B cell (primary cell): ENCODE measurements at regions not wholly inside any gene's neighbourhood (a gene's known extent, or its start where the extent isn't known, plus 50 kb on each side); places are given as distances from the start of the nearest gene placed in this dataset.

Experiments
- ATAC-seq: fragments of 200-7000 bp; cut with Tn5 transposase; one replicate; pipeline ENCODE4 v1.10.0; 2021; ENCODE audit warnings: low read depth, mild to moderate bottlenecking, moderate number of reproducible peaks, moderate library complexity
- CTCF ChIA-PET: fragments of 350-600 bp; sonication (Branson Sonifier 250); formaldehyde crosslinking; loops from one replicate; lab custom pipeline; 2021; ENCODE audit warnings: antibody characterized with exemption, inconsistent platforms; lab: Charles Lee
- POLR2A ChIA-PET: fragments of 350-600 bp; sonication (Branson Sonifier 250); formaldehyde crosslinking; loops from one replicate; lab custom pipeline; 2021; ENCODE audit warnings: antibody characterized with exemption; lab: Charles Lee
- DNase-seq: peaks from one replicate; pipeline ENCODE4 v3.0.0; 2013
- H2AFZ ChIP-seq: 2 replicates; pipeline ENCODE4 v1.6.1; 2012; ENCODE audit warnings: mild to moderate bottlenecking, low read depth, low read length; ENCODE audit not compliant: insufficient read depth, poor library complexity, severe bottlenecking
- H3K27ac ChIP-seq, 2 donors: 1 replicate in 1 of 2; 2 replicates in 1 of 2; pipeline ENCODE4 v1.5.1; 2012 to 2013; ENCODE audit warnings: low read length in 2 of 2, mild to moderate bottlenecking in 2 of 2, moderate library complexity in 1 of 2
- H3K27me3 ChIP-seq, 4 experiments: fragments of 200-600 bp in 1 of 4; sonication (generic) in 1 of 4; replicated peaks in 1 of 4; 1 replicate in 2 of 4; 2 replicates in 2 of 4; pipeline versions ENCODE4 v1.6.1 to v1.7.0; 2013 to 2016; ENCODE audit warnings: low read length in 3 of 4, mild to moderate bottlenecking in 2 of 4, mixed read lengths in 1 of 4, moderate library complexity in 1 of 4; ENCODE audit not compliant: insufficient read depth in 4 of 4, control insufficient read depth in 3 of 4; ENCODE audit errors: control extremely low read depth in 1 of 4
- H3K36me3 ChIP-seq, 2 experiments: replicated peaks in 1 of 2; 1 replicate in 1 of 2; 2 replicates in 1 of 2; pipeline versions ENCODE4 v1.6.1 to v1.7.1; 2013; ENCODE audit warnings: low read length in 1 of 2; ENCODE audit not compliant: insufficient read depth in 2 of 2, control insufficient read depth in 1 of 2; ENCODE audit errors: control extremely low read depth in 1 of 2, extremely low read depth in 1 of 2
- H3K4me1 ChIP-seq, 2 donors: fragments of 200-600 bp in 1 of 2; sonication (generic) in 1 of 2; 1 replicate in 1 of 2; 2 replicates in 1 of 2; pipeline versions ENCODE4 v1.5.1 to v1.6.1; 2013 to 2017; ENCODE audit warnings: low read length in 2 of 2; ENCODE audit not compliant: control insufficient read depth in 2 of 2, insufficient read depth in 2 of 2
- H3K4me2 ChIP-seq: replicated peaks from 2 replicates; pipeline ENCODE3; 2012; ENCODE audit warnings: mild to moderate bottlenecking, low read depth, low read length; ENCODE audit not compliant: poor library complexity, severe bottlenecking
- H3K4me3 ChIP-seq, 5 experiments: fragments of 200-600 bp in 1 of 5; sonication (generic) in 1 of 5; 1 replicate in 3 of 5; 2 replicates in 2 of 5; pipeline versions ENCODE4 v1.5.1 to v1.7.0; 2011 to 2016; ENCODE audit warnings: low read length in 4 of 5, mild to moderate bottlenecking in 4 of 5, low read depth in 2 of 5, control low read depth in 1 of 5, moderate library complexity in 1 of 5; ENCODE audit not compliant: insufficient read depth in 1 of 5; ENCODE audit errors: control extremely low read depth in 1 of 5, extremely low read depth in 1 of 5
- H3K79me2 ChIP-seq: fragments of 200-600 bp; sonication (generic); one replicate; pipeline ENCODE4 v1.6.0; 2016; ENCODE audit warnings: low read length; ENCODE audit not compliant: control insufficient read depth, insufficient read depth
- H3K9ac ChIP-seq: fragments of 200-600 bp; sonication (generic); 2 replicates; pipeline ENCODE4 v1.6.1; 2017; ENCODE audit warnings: mild to moderate bottlenecking, low read length, moderate library complexity
- H3K9me3 ChIP-seq, 3 donors: one replicate each; pipeline versions ENCODE4 v1.6.1 to v1.7.1; 2013; ENCODE audit warnings: low read length in 2 of 3; ENCODE audit not compliant: control insufficient read depth in 2 of 3, insufficient read depth in 1 of 3; ENCODE audit errors: control extremely low read depth in 1 of 3
- H4K20me1 ChIP-seq: 2 replicates; pipeline ENCODE4 v1.6.0; 2012; ENCODE audit warnings: mild to moderate bottlenecking, low read length; ENCODE audit not compliant: insufficient read depth, control insufficient read depth, poor library complexity, severe bottlenecking
- H3K27ac Mint-ChIP-seq: one replicate; pipeline ENCODE4 v1.8.0; 2021; ENCODE audit warnings: mixed read lengths
- H3K27me3 Mint-ChIP-seq: one replicate; pipeline ENCODE4 v1.8.0; 2021; ENCODE audit warnings: mixed read lengths
- H3K4me1 Mint-ChIP-seq: one replicate; pipeline ENCODE4 v1.8.0; 2021; ENCODE audit warnings: mixed read lengths
- H3K4me3 Mint-ChIP-seq: one replicate; pipeline ENCODE4 v1.8.0; 2021; ENCODE audit warnings: mixed read lengths
- H3K9me3 Mint-ChIP-seq: one replicate; pipeline ENCODE4 v1.8.0; 2022; ENCODE audit warnings: mixed read lengths; ENCODE audit not compliant: insufficient read depth
- EZH2 ChIP-seq: IDR thresholded peaks from 2 replicates; pipeline ENCODE4 v1.6.1; 2012; ENCODE audit warnings: borderline replicate concordance, low read depth, mild to moderate bottlenecking, moderate library complexity, low read length; ENCODE audit not compliant: insufficient read depth, poor library complexity, severe bottlenecking
- WGBS: methylation state at CpG from one replicate; pipeline ENCODE4 v1.1.5; 2013; ENCODE audit warnings: missing lambda C conversion rate; ENCODE audit not compliant: insufficient coverage; 5-methylcytosine and 5-hydroxymethylcytosine counted together
- intact Hi-C: fragments of 100-400 bp; cut with micrococcal nuclease; formaldehyde crosslinking; loops from one replicate; pipeline ENCODE4 v1.10.0; 2022
- TF ChIP-seq, protein P1 (sequence below): fragments of 200-600 bp; IDR thresholded peaks from one replicate; pipeline ENCODE4 v1.8.0; 2022; ENCODE audit warnings: antibody characterized with exemption, mild to moderate bottlenecking

- no peaks in the 10 kb centered on the region for H3K79me2 ChIP-seq
- H3K9ac ChIP-seq: no peak overlapping the region
- H3K27ac ChIP-seq: no peak overlapping the region
- H3K4me3 Mint-ChIP-seq: no peak overlapping the region
- WGBS: 95% methylated on average over 4 of the region's 7 CpGs
- H3K36me3 ChIP-seq: no peaks in the 10 kb centered on the region
- ChIA-PET POLR2A (no interaction called here), CTCF (no interaction called here)
- ATAC-seq: no peak
- H3K9me3 Mint-ChIP-seq: peaks cover 10% of the 10 kb centered on the region
- TF ChIP-seq, protein P1, sequence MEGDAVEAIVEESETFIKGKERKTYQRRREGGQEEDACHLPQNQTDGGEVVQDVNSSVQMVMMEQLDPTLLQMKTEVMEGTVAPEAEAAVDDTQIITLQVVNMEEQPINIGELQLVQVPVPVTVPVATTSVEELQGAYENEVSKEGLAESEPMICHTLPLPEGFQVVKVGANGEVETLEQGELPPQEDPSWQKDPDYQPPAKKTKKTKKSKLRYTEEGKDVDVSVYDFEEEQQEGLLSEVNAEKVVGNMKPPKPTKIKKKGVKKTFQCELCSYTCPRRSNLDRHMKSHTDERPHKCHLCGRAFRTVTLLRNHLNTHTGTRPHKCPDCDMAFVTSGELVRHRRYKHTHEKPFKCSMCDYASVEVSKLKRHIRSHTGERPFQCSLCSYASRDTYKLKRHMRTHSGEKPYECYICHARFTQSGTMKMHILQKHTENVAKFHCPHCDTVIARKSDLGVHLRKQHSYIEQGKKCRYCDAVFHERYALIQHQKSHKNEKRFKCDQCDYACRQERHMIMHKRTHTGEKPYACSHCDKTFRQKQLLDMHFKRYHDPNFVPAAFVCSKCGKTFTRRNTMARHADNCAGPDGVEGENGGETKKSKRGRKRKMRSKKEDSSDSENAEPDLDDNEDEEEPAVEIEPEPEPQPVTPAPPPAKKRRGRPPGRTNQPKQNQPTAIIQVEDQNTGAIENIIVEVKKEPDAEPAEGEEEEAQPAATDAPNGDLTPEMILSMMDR: no peak
- TF ChIP-seq EZH2: no peak
- H3K4me1 ChIP-seq: no peaks in the 10 kb centered on the region
- H2AFZ ChIP-seq: no peak overlapping the region
- no peak overlapping the region for H3K4me2 ChIP-seq
- H3K27ac Mint-ChIP-seq: no peak overlapping the region
- intact Hi-C loops: no loop called here
- no peaks in the 10 kb centered on the region for H3K27me3 ChIP-seq
- no peaks in the 10 kb centered on the region for H4K20me1 ChIP-seq
- H3K9me3 ChIP-seq: peaks cover 1 to 7% (median 3%) of the 10 kb centered on the region in 3 donors
- DNase-seq: no peak
- no peak overlapping the region for H3K4me3 ChIP-seq
- peaks cover 5% of the 10 kb centered on the region for H3K27me3 Mint-ChIP-seq
- no peaks in the 10 kb centered on the region for H3K4me1 Mint-ChIP-seq
These were observed 94.5 kb upstream of the HAAO start for GRCh38 chr2:42886921-42887320.

- Histone ChIP-seq H3K4me2 (no peak overlapping the region), H4K20me1 (no peaks in the 10 kb centered on the region), H3K4me1 (no peaks in the 10 kb centered on the region), H3K27ac (no peak overlapping the region), H3K4me3 (no peak overlapping the region), H3K9me3 (peaks cover 0 to 1% (median 0%) of the 10 kb centered on the region in 3 donors), H3K9ac (no peak overlapping the region), H3K36me3 (no peaks in the 10 kb centered on the region), H3K27me3 (no peaks in the 10 kb centered on the region), H2AFZ (no peak overlapping the region), H3K79me2 (no peaks in the 10 kb centered on the region)
- peaks cover 3% of the 10 kb centered on the region for H3K4me1 Mint-ChIP-seq
- CTCF ChIA-PET: interaction anchor here (0.9 kb wide), 1 partner anchor 65 kb away, joined by 3 read pairs; no protein-coding TSS in a partner anchor
- WGBS: 100% methylated on average over 1 of the region's 1 CpG
- H3K27me3 Mint-ChIP-seq: no peaks in the 10 kb centered on the region
- no peaks in the 10 kb centered on the region for H3K9me3 Mint-ChIP-seq
- intact Hi-C loops: no loop called here
- no peak overlapping the region for H3K27ac Mint-ChIP-seq
- POLR2A ChIA-PET: no interaction called here
- no peak for ATAC-seq
- TF ChIP-seq, protein P1: no peak
- TF ChIP-seq EZH2: no peak
- DNase-seq: no peak
- H3K4me3 Mint-ChIP-seq: no peak overlapping the region
These were observed 90.4 kb upstream of the HAAO start for GRCh38 chr2:42882756-42883155.
